HG02852 (cell line): ENCODE measurements at regions not wholly inside any gene's neighbourhood (a gene's known extent, or its start where the extent isn't known, plus 50 kb on each side); places are given as distances from the start of the nearest gene placed in this dataset.

Source experiments
- ATAC-seq: cut with Tn5 transposase; IDR thresholded peaks from one replicate; pipeline ENCODE4 v1.9.1; 2021; ENCODE audit warnings: mild to moderate bottlenecking, moderate library complexity; ENCODE audit not compliant: unreplicated experiment

GRCh38 chr7:148472406-148472805 is 118.2 kb upstream of the C7orf33 start:
- no peak for ATAC-seq

GRCh38 chr7:148473703-148474480 is 116.7 kb upstream of the C7orf33 start:
- ATAC-seq: no peak

- ATAC-seq: no peak
Measured at GRCh38 chr7:148474481-148475025, 116.0 kb upstream of the C7orf33 start.

- no peak for ATAC-seq
Measured at GRCh38 chr7:148478551-148478950, 112.0 kb upstream of the C7orf33 start.

GRCh38 chr7:148480479-148481146 is 110.0 kb upstream of the C7orf33 start:
- no peak for ATAC-seq

GRCh38 chr7:148481147-148481526 is 109.4 kb upstream of the C7orf33 start:
- no peak for ATAC-seq

GRCh38 chr7:148481971-148482626 is 108.5 kb upstream of the C7orf33 start:
- no peak for ATAC-seq

- no peak for ATAC-seq
Measured at GRCh38 chr7:148483515-148484308, 106.9 kb upstream of the C7orf33 start.

- no peak for ATAC-seq
Measured at GRCh38 chr7:148484486-148484885, 106.1 kb upstream of the C7orf33 start.

- no peak for ATAC-seq
Measured at GRCh38 chr7:148485618-148486017, 104.9 kb upstream of the C7orf33 start.

- no peak for ATAC-seq
Measured at GRCh38 chr7:148486937-148487336, 103.6 kb upstream of the C7orf33 start.

GRCh38 chr7:148487912-148488311 is 102.7 kb upstream of the C7orf33 start:
- no peak for ATAC-seq

GRCh38 chr7:148489678-148490077 is 100.9 kb upstream of the C7orf33 start:
- ATAC-seq: no peak

GRCh38 chr7:148492157-148492860 is 98.3 kb upstream of the C7orf33 start:
- no peak for ATAC-seq

GRCh38 chr7:148495605-148496004 is 95.0 kb upstream of the C7orf33 start:
- ATAC-seq: no peak

GRCh38 chr7:148500978-148501377 is 89.6 kb upstream of the C7orf33 start:
- ATAC-seq: no peak

- ATAC-seq: no peak
Measured at GRCh38 chr7:148503900-148504487, 86.6 kb upstream of the C7orf33 start.

- no peak for ATAC-seq
Measured at GRCh38 chr7:148505645-148506375, 84.8 kb upstream of the C7orf33 start.

GRCh38 chr7:148507064-148507573 is 83.4 kb upstream of the C7orf33 start:
- peak; percentile 96 for ATAC-seq
